Ishikawa (cell line): ENCODE measurements at regions not wholly inside any gene's neighbourhood (a gene's known extent, or its start where the extent isn't known, plus 50 kb on each side); places are given as distances from the start of the nearest gene placed in this dataset.

ENCODE experiments used
- CEBPB ChIP-seq: IDR thresholded peaks from 2 replicates; pipeline ENCODE4 v1.6.1; 2012
- CREB1 ChIP-seq: IDR thresholded peaks from 2 replicates; pipeline ENCODE4 v1.6.1; 2012; ENCODE audit warnings: low read depth
- EGR1 ChIP-seq: IDR thresholded peaks from 2 replicates; pipeline ENCODE4 v1.6.1; 2012
- EP300 ChIP-seq: IDR thresholded peaks from 2 replicates; pipeline ENCODE4 v1.6.1; 2012; ENCODE audit warnings: borderline replicate concordance
- FOXM1 ChIP-seq: IDR thresholded peaks from 2 replicates; pipeline ENCODE4 v1.6.1; 2012; ENCODE audit warnings: low read depth, borderline replicate concordance
- NFIC ChIP-seq: IDR thresholded peaks from 2 replicates; pipeline ENCODE4 v1.6.1; 2012
- RAD21 ChIP-seq: IDR thresholded peaks from 2 replicates; pipeline ENCODE4 v1.6.1; 2012; ENCODE audit warnings: low read depth
- REST ChIP-seq: IDR thresholded peaks from 2 replicates; pipeline ENCODE4 v1.6.1; 2012; ENCODE audit warnings: low read depth, mild to moderate bottlenecking
- TAF1 ChIP-seq: IDR thresholded peaks from 2 replicates; pipeline ENCODE4 v1.6.1; 2012; ENCODE audit warnings: low read depth, mild to moderate bottlenecking
- TCF12 ChIP-seq: IDR thresholded peaks from 2 replicates; pipeline ENCODE4 v1.6.1; 2012; ENCODE audit warnings: low read depth
- TEAD4 ChIP-seq: IDR thresholded peaks from 2 replicates; pipeline ENCODE4 v1.6.1; 2012
- USF1 ChIP-seq: IDR thresholded peaks from 2 replicates; pipeline ENCODE4 v1.6.1; 2012
- YY1 ChIP-seq: IDR thresholded peaks from 2 replicates; pipeline ENCODE4 v1.6.1; 2012; ENCODE audit warnings: low read depth
- ZBTB7A ChIP-seq: IDR thresholded peaks from 2 replicates; pipeline ENCODE4 v1.6.1; 2012; ENCODE audit warnings: low read depth
- TF ChIP-seq, protein P1 (sequence below): IDR thresholded peaks from 2 replicates; pipeline ENCODE4 v1.6.1; 2012

DNA sequence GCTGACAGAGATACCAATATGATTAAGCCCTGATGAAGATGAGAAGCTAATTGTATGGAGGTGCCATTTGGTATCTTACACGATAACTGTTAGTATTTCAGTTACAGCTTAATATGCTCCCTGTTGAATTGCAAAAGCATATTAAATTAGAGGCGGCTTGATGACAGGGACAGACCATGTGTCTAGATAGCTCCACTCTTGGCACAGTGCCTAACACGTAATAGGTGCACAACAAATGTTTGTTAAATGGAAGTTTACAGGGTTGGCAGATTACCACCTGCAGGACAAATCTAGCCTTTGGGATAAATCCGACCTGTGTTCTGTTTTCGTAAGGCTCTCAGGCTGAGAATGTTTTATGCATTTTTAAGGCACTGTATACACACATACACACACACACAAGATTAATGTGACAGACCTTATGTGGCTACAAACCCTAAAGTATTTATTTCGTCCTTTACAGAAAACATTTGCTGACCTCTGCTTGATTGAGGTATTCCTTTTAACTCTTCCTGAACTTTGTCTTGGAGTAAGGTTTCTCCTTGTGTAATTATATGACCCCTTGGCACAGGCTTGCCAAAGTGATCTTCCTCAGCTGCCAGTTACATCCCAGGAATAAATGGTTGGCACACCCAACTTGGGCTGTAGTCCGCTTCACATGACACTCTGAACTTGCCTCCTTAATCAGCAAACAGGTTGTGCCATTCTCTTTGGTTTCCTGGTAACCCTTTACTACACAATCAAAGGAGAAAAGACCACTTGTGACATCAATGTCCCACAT, 348.9 kb downstream of the HRH4 start:
- TF ChIP-seq NFIC: no peak
- no peak for TF ChIP-seq TAF1
- TF ChIP-seq REST: no peak
- no peak for TF ChIP-seq FOXM1
- TF ChIP-seq ZBTB7A: no peak
- no peak for TF ChIP-seq CEBPB
- TF ChIP-seq YY1: no peak
- no peak for TF ChIP-seq TEAD4
- TF ChIP-seq EP300: no peak
- TF ChIP-seq EGR1: no peak
- no peak for TF ChIP-seq RAD21

- TF ChIP-seq USF1: no peak
- no peak for TF ChIP-seq YY1
- TF ChIP-seq, protein P1, sequence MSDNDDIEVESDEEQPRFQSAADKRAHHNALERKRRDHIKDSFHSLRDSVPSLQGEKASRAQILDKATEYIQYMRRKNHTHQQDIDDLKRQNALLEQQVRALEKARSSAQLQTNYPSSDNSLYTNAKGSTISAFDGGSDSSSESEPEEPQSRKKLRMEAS: no peak
- TF ChIP-seq TEAD4: no peak
- TF ChIP-seq REST: no peak
- no peak for TF ChIP-seq ZBTB7A
- TF ChIP-seq EGR1: no peak
- no peak for TF ChIP-seq TCF12
- TF ChIP-seq FOXM1: no peak
- no peak for TF ChIP-seq RAD21
- no peak for TF ChIP-seq CREB1
- no peak for TF ChIP-seq CEBPB
- no peak for TF ChIP-seq TAF1
- TF ChIP-seq NFIC: no peak
- TF ChIP-seq EP300: no peak
Observed at GRCh38 chr18:24810561-24811305, 350.3 kb downstream of the HRH4 start.

- TF ChIP-seq RAD21 (no peak), EGR1 (no peak), FOXM1 (no peak), TCF12 (no peak), EP300 (no peak), TAF1 (no peak), USF1 (no peak), CREB1 (no peak), TEAD4 (no peak), YY1 (no peak), CEBPB (no peak), REST (no peak), ZBTB7A (no peak), NFIC (no peak)
- TF ChIP-seq, protein P1: no peak
Observed at GRCh38 chr18:24811950-24812681, 351.7 kb downstream of the HRH4 start.

GRCh38 chr18:24814521-24814920, 354.1 kb downstream of the HRH4 start:
- TF ChIP-seq EP300: no peak
- no peak for TF ChIP-seq USF1
- TF ChIP-seq TCF12: no peak
- no peak for TF ChIP-seq YY1
- no peak for TF ChIP-seq TEAD4
- TF ChIP-seq, protein P1: no peak
- TF ChIP-seq TAF1: no peak
- TF ChIP-seq ZBTB7A: no peak
- TF ChIP-seq EGR1: no peak
- no peak for TF ChIP-seq CREB1
